Inflammatory macrophage treated with lipopolysaccharide for 1 hour (primary cell): ENCODE measurements at regions not wholly inside any gene's neighbourhood (a gene's known extent, or its start where the extent isn't known, plus 50 kb on each side); places are given as distances from the start of the nearest gene placed in this dataset.

Experiments
- DNase-seq, 2 donors: peaks; one replicate each; pipeline ENCODE4 v3.0.0-alpha.2; 2020 to 2022

- DNase-seq = no peak
Measured at GRCh38 chr20:60064554-60065196, 106.5 kb downstream of the CDH26 start.

GRCh38 chr20:60065741-60066437, 107.7 kb downstream of the CDH26 start:
- no peak for DNase-seq

DNA sequence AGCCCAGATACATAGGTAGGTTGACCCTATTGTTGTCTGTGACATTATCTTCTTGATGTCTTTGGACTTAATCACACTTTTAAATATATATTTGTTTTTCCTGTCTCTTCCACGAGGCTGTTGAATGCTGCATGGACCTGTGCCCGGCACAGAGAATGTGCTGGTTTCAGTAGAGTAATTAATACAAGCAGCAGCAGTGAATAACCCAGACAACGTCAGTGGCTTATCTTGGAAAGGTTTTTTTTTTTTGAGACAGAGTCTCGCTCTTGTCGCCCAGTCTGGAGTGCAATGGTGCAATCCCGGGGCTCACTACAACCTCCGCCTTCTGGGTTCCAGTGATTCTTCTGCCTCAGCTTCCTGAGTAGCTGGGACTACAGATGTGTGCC, 108.2 kb downstream of the CDH26 start:
- DNase-seq = no peak

GRCh38 chr20:60068509-60068908, 110.3 kb downstream of the CDH26 start:
- no peak for DNase-seq

GRCh38 chr20:60069656-60070055, 111.4 kb downstream of the CDH26 start:
- no peak for DNase-seq

DNA sequence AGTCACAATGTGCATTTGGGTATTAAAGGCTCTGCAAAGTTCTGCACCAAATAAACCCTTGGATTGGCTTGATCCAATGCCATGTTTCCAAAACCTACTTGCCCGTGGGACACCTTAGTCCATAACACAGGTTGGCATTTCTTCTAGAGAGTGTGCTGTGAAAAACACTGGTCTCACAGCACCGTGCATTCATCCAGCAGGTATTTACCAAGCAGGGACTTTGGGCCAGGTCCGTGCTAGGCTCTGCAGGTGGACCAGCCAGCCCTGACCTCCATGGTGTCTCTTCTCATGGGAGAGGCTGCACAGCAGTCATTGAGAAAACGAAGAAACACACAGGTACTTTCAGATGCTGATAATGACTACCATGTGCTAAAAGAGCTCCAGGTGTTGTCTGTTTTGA, 112.6 kb downstream of the CDH26 start:
- DNase-seq = no peak

GRCh38 chr20:60071965-60072364, 113.7 kb downstream of the CDH26 start:
- DNase-seq = no peak

GRCh38 chr20:60073086-60073485, 114.9 kb downstream of the CDH26 start:
- DNase-seq = no peak

DNA sequence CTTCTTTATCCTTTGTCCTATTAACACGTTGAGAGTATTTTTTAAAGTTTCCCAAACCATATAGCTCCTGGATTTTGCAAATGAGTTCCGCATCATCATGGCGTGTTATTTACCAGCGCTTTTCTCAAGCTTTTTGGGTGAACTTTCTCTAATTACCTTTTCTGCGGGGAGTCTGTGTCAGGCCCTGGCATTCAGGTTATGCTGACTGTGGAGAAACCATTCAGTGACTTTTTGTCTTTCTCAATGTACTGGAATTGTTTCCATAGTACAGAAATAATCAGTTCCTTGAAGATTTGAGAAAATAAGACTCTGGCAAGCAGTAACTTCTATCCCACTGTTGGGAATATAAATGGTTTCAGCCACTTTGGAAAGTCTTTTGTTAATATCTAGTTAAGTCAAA, 115.3 kb downstream of the CDH26 start:
- DNase-seq = no peak

DNA sequence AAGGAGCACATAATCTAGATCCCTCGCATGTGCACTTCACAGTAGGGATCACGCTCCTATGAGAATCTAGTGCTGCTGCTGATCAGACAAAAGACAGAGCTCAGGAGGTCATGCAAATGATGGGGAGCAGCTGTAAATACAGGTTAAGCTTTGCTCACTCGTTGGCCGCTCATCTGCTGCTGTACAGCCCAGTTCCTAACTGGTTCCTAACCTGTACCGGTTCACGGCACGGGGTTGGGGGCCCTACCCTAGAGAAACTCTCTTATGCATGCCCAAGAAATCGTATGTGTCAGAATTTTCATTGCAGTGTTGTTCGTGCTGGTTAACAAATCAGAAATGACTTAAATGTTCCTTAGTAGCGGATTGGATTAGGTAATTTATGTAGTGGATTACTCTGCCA, 116.1 kb downstream of the CDH26 start:
- no peak for DNase-seq

DNA sequence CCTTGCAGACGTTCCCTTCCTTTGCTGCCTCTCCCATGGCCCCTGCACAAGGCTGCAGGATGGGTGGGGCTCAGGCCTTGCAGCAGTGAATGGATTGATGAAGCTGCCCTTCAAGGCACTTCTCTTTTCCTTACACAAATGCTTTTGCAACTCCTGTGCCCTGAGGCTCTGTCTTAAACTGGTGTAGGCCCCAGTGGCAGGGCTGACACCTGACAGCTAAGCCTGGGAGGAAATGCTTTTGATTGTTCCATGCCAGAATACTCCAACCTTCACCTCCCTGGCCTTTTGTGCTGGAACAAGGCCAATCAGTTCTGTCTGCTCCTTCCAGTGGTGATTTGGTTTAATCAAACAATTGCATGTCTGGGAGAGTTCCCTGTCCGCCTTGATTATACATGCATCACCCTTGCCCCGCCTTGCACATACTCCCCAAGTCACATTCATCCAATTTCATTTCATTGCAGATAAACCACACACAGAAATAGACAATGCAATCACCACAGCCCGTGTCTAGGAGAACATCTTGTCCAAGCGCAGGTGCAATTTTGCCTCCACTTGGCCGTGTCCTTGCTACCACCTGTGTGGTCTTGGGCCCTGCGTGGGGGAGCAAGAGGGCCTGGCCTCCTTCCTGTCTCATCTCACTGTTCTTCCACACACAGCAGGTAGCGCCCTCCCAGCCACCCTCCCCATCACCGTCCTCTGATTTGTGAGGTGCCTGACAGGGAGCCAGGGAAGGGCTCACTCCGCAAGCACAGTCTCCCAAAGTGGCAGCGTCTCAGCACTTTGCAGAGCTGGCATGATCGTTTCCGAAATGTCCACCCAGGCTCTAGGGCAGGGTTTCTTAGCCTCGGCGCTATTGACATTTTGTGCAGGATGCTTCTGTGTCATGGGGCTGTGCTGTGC, 120.4 kb downstream of the CDH26 start:
- DNase-seq = peak; percentile 46 to 48

DNA sequence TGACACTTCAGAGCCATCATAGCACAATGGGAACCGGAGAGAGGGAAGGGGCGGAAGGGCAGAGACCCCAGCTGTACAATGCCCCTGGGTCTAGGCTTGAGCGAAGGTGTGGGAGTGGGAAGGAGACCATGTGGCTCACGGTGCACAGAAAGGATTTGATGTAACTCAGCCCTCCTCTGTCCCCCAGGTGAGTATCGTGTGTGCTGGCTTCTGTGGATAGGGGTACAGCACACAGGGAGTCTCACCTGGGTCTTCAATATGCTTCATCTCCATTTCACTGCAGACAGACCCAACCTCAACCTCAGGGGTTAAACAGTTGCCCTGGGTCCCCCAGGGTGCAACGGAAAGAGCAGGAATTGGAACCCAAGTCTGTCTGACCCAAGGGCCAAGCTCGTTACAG, 122.2 kb downstream of the CDH26 start:
- DNase-seq = no peak

- no peak for DNase-seq
Measured at GRCh38 chr20:60085551-60086132, 127.4 kb downstream of the CDH26 start.

GRCh38 chr20:60086821-60087562, 128.8 kb downstream of the CDH26 start:
- no peak for DNase-seq

GRCh38 chr20:60087563-60088105, 129.4 kb downstream of the CDH26 start:
- no peak for DNase-seq

GRCh38 chr20:60088236-60088635, 130.0 kb downstream of the CDH26 start:
- no peak for DNase-seq

- no peak for DNase-seq
Measured at GRCh38 chr20:60090631-60091030, 132.4 kb downstream of the CDH26 start.

GRCh38 chr20:60091305-60091704, 133.1 kb downstream of the CDH26 start:
- no peak for DNase-seq

- DNase-seq = no peak
Measured at GRCh38 chr20:60091861-60092260, 133.6 kb downstream of the CDH26 start.

DNA sequence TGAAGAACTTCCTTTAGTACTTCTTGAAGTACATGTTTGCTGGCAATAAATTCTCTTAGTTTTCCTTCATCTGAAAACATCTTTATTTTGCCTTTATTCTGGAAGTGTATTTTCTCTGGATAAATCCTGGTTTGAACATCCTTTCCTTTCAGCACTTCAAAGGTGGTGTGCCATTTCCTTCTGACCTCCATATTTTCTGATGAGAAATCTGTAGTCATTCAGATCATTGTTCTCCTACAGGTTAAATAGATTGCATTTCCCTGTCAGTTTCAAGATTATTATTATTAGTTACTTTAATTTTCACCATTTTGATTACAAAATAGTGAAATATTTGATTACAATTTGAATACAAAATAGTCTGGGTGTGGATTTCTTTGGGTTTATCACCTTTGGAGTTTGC, 134.5 kb downstream of the CDH26 start:
- no peak for DNase-seq

DNA sequence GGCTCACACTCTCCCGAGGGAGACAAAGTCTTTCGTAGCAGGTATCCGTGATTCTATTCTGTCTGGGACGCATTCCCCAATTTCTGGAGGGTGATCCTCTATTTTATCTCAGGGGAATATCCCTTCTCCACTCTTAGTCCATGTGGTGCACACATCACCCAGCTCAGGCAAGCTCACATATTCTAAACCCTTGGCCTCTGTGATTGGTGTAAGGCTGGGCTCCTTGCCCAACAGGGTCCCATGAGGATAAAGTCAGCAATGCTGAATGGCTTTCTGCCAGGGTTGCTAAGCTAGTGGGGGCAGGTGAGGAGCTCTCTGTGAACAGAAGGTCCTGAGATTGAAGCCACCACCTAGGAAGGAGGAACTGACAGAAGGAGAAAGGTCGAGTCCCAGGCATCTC, 137.2 kb downstream of the CDH26 start:
- peak in 1 of 2 donors; percentile 35 for DNase-seq

GRCh38 chr20:60096166-60096565, 137.9 kb downstream of the CDH26 start:
- DNase-seq = no peak
